Endothelial cell of umbilical vein (primary cell): ENCODE measurements at regions not wholly inside any gene's neighbourhood (a gene's known extent, or its start where the extent isn't known, plus 50 kb on each side); places are given as distances from the start of the nearest gene placed in this dataset.

Source experiments
- CTCF ChIP-seq, 2 donors: IDR thresholded peaks; 1 replicate in 1 of 2; 2 replicates in 1 of 2; pipeline ENCODE4 v1.5.1; 2011; ENCODE audit warnings: low read length in 2 of 2, mild to moderate bottlenecking in 2 of 2, moderate library complexity in 2 of 2, control low read depth in 1 of 2, inconsistent platforms in 1 of 2, low read depth in 1 of 2; ENCODE audit not compliant: insufficient read depth in 1 of 2; ENCODE audit errors: extremely low read depth in 1 of 2
- EZH2 ChIP-seq: IDR thresholded peaks from 2 replicates; pipeline ENCODE4 v1.6.1; 2012; ENCODE audit warnings: borderline replicate concordance, low read depth, mild to moderate bottlenecking, moderate library complexity, low read length, inconsistent platforms; ENCODE audit not compliant: severe bottlenecking
- FOS ChIP-seq: IDR thresholded peaks from 2 replicates; pipeline ENCODE4 v1.6.1; 2011; ENCODE audit warnings: mild to moderate bottlenecking, low read length, moderate library complexity, borderline replicate concordance; ENCODE audit not compliant: insufficient read depth
- GATA2 ChIP-seq: IDR thresholded peaks from 2 replicates; pipeline ENCODE4 v1.7.0; 2011; ENCODE audit warnings: low read depth, mild to moderate bottlenecking, moderate library complexity, mixed read lengths, low read length; ENCODE audit not compliant: insufficient read length, insufficient read depth
- JUN ChIP-seq: IDR thresholded peaks from 2 replicates; pipeline ENCODE4 v1.6.1; 2011; ENCODE audit warnings: borderline replicate concordance, low read depth; ENCODE audit not compliant: insufficient read length, insufficient read depth
- MYC ChIP-seq: IDR thresholded peaks from one replicate; pipeline ENCODE4 v1.6.1; 2011; ENCODE audit warnings: mild to moderate bottlenecking, low read depth, low read length
- POLR2A ChIP-seq: IDR thresholded peaks from 2 replicates; pipeline ENCODE4 v1.6.1; 2012; ENCODE audit warnings: low read depth, mild to moderate bottlenecking, control low read depth, low read length
- POLR2AphosphoS5 ChIP-seq: IDR thresholded peaks from 2 replicates; pipeline ENCODE4 v1.6.1; 2012; ENCODE audit warnings: low read depth, mild to moderate bottlenecking, control low read depth, low read length, moderate library complexity; ENCODE audit not compliant: insufficient read depth
- TF ChIP-seq, protein P1 (sequence below): IDR thresholded peaks from 2 replicates; pipeline ENCODE4 v1.6.1; 2011; ENCODE audit not compliant: insufficient read depth, insufficient read length

DNA sequence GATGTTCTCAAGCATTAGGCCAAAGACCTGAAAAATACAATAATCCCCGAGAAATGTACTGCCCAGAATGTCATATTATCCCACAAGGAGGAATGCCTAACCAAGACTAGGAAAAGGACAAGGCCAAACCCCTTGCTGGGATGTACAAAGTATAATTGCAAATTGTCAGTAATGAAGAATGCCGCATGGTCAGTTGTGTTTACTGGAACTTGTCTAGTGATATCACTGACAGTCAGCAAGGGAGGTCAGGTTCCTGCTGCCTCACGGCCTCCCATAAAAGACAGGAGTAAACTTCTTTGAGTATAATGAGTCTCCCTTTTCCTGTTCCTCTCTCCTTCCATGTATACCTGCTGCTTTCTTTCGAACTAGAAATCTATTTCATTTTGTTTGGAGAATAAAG lies 222.8 kb downstream of the RHOU start:
- TF ChIP-seq POLR2A (no peak), CTCF (IDR thresholded peaks at IDR 0.05; ENCODE audit: extremely low read depth in 1 of 2, insufficient read depth in 1 of 2, low read depth in 1 of 2, low read length in 2 of 2) (no peak), FOS (no peak), EZH2 (no peak), JUN (no peak), MYC (no peak), POLR2AphosphoS5 (no peak), GATA2 (no peak)
- TF ChIP-seq, protein P1, sequence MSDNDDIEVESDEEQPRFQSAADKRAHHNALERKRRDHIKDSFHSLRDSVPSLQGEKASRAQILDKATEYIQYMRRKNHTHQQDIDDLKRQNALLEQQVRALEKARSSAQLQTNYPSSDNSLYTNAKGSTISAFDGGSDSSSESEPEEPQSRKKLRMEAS: no peak
